Osteocyte (in vitro differentiated cells): ENCODE measurements at regions not wholly inside any gene's neighbourhood (a gene's known extent, or its start where the extent isn't known, plus 50 kb on each side); places are given as distances from the start of the nearest gene placed in this dataset.
"Not testable (repeated sequence)": the region's sequence is repeated elsewhere in the genome, so short reads cannot be mapped to it uniquely, and the experiment has no call there.

Experiments
- DNase-seq: peaks from one replicate; pipeline ENCODE4 v3.0.0; 2021; ENCODE audit warnings: mixed read lengths; ENCODE audit not compliant: unreplicated experiment; ENCODE audit errors: extremely low spot score
- H3K27ac Mint-ChIP-seq: one replicate; pipeline ENCODE4 v1.8.0; 2021; ENCODE audit warnings: mild to moderate bottlenecking, mixed read lengths; ENCODE audit not compliant: unreplicated experiment
- H3K27me3 Mint-ChIP-seq: one replicate; pipeline ENCODE4 v1.8.0; 2021; ENCODE audit warnings: mixed read lengths; ENCODE audit not compliant: unreplicated experiment
- H3K36me3 Mint-ChIP-seq: one replicate; pipeline ENCODE4 v1.8.0; 2021; ENCODE audit warnings: mixed read lengths; ENCODE audit not compliant: unreplicated experiment
- H3K4me1 Mint-ChIP-seq: one replicate; pipeline ENCODE4 v1.8.0; 2021; ENCODE audit warnings: mixed read lengths; ENCODE audit not compliant: unreplicated experiment
- H3K4me3 Mint-ChIP-seq: one replicate; pipeline ENCODE4 v1.8.0; 2021; ENCODE audit warnings: mild to moderate bottlenecking, moderate library complexity, mixed read lengths; ENCODE audit not compliant: unreplicated experiment
- H3K9me3 Mint-ChIP-seq: one replicate; pipeline ENCODE4 v1.8.0; 2021; ENCODE audit warnings: mixed read lengths; ENCODE audit not compliant: unreplicated experiment
- CTCF ChIP-seq: fragments of 200-600 bp; sonication (generic); IDR thresholded peaks from 2 replicates; pipeline ENCODE4 v1.5.0; 2021; ENCODE audit warnings: antibody characterized with exemption, mild to moderate bottlenecking, moderate library complexity

GRCh38 chr13:109983447-109983846 is 197.1 kb upstream of the IRS2 start:
- Mint-ChIP-seq H3K27me3 (no peaks in the 10 kb centered on the region), H3K4me3 (no peak overlapping the region), H3K36me3 (no peaks in the 10 kb centered on the region), H3K9me3 (no peaks in the 10 kb centered on the region), H3K4me1 (no peaks in the 10 kb centered on the region), H3K27ac (no peak overlapping the region)
- TF ChIP-seq CTCF, result no peak
- no peak for DNase-seq

- Mint-ChIP-seq H3K27ac (no peak overlapping the region), H3K27me3 (no peaks in the 10 kb centered on the region), H3K9me3 (no peaks in the 10 kb centered on the region), H3K4me3 (no peak overlapping the region), H3K36me3 (no peaks in the 10 kb centered on the region), H3K4me1 (no peaks in the 10 kb centered on the region)
- TF ChIP-seq CTCF, result no peak
- no peak for DNase-seq
These were observed 194.6 kb upstream of the IRS2 start for GRCh38 chr13:109981000-109981399.

- not testable (repeated sequence) for H3K9me3 Mint-ChIP-seq, H3K27ac Mint-ChIP-seq, DNase-seq, H3K4me1 Mint-ChIP-seq, H3K36me3 Mint-ChIP-seq, H3K27me3 Mint-ChIP-seq, H3K4me3 Mint-ChIP-seq
These were observed 193.3 kb upstream of the IRS2 start for GRCh38 chr13:109979676-109980075.

- Mint-ChIP-seq H3K36me3 (no peaks in the 10 kb centered on the region), H3K27me3 (no peaks in the 10 kb centered on the region), H3K4me1 (no peaks in the 10 kb centered on the region), H3K27ac (no peak overlapping the region), H3K4me3 (no peak overlapping the region), H3K9me3 (no peaks in the 10 kb centered on the region)
- no peak for DNase-seq
- no peak for TF ChIP-seq CTCF
These were observed 192.8 kb upstream of the IRS2 start for GRCh38 chr13:109979228-109979627.

GRCh38 chr13:109977212-109977968 is 191.0 kb upstream of the IRS2 start:
- no peak for DNase-seq
- Mint-ChIP-seq H3K4me1 (no peaks in the 10 kb centered on the region), H3K27ac (no peak overlapping the region), H3K36me3 (no peaks in the 10 kb centered on the region), H3K4me3 (no peak overlapping the region), H3K9me3 (no peaks in the 10 kb centered on the region), H3K27me3 (no peaks in the 10 kb centered on the region)
- TF ChIP-seq CTCF, result no peak
